Transverse colon (tissue), 4 donors: ENCODE measurements at regions not wholly inside any gene's neighbourhood (a gene's known extent, or its start where the extent isn't known, plus 50 kb on each side); places are given as distances from the start of the nearest gene placed in this dataset.

Experiments used
- POLR2AphosphoS5 ChIP-seq, 3 donors: sonication (generic); formaldehyde crosslinking; IDR thresholded peaks; one replicate each; pipeline ENCODE4 v1.6.1; 2016; ENCODE audit warnings: antibody characterized with exemption in 3 of 3
- TF ChIP-seq, protein P1 (sequence below), 5 experiments: fragments of 200-600 bp in 3 of 5; fragments of 450-650 bp in 2 of 5; sonication (generic) in 3 of 5; IDR thresholded peaks; 1 replicate in 2 of 5; 2 replicates in 3 of 5; pipeline ENCODE4 v1.5.1; 2016 to 2017; ENCODE audit warnings: antibody characterized with exemption in 5 of 5, inconsistent platforms in 3 of 5, mild to moderate bottlenecking in 2 of 5, moderate library complexity in 1 of 5

DNA sequence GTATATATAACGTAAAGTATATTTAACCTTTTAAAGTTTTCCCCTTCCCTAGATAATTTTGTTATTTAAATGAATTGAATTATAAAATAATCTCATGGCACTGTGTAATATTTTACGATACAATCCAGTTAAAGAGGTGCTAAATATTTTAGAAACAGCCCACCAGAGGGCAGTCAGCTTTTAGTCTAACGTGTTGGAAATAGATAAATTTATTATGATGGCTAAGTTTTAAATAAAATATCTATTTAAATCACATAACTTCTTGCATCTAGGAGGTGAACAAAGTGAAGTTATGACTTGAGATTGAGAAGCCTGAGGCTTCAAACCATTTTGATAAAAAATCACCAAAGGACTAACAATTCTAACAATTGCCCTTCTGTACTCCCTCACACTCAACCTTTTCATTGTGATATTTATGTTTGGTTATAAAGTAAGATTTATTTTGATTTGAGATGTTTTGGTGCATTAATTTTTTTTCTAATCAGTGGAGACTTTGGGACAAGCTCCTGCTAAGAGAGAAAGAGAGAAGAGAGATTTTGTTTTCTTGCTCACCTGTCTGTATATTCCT, 171.5 kb upstream of the SP4 start:
- no peak for TF ChIP-seq POLR2AphosphoS5 (IDR thresholded peaks at IDR 0.05)
- TF ChIP-seq, protein P1, sequence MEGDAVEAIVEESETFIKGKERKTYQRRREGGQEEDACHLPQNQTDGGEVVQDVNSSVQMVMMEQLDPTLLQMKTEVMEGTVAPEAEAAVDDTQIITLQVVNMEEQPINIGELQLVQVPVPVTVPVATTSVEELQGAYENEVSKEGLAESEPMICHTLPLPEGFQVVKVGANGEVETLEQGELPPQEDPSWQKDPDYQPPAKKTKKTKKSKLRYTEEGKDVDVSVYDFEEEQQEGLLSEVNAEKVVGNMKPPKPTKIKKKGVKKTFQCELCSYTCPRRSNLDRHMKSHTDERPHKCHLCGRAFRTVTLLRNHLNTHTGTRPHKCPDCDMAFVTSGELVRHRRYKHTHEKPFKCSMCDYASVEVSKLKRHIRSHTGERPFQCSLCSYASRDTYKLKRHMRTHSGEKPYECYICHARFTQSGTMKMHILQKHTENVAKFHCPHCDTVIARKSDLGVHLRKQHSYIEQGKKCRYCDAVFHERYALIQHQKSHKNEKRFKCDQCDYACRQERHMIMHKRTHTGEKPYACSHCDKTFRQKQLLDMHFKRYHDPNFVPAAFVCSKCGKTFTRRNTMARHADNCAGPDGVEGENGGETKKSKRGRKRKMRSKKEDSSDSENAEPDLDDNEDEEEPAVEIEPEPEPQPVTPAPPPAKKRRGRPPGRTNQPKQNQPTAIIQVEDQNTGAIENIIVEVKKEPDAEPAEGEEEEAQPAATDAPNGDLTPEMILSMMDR (IDR thresholded peaks at IDR 0.05): peak; percentile 36 to 49 (median 42)
